HFF-Myc (cell line): ENCODE measurements at regions not wholly inside any gene's neighbourhood (a gene's known extent, or its start where the extent isn't known, plus 50 kb on each side); places are given as distances from the start of the nearest gene placed in this dataset.

ENCODE experiments used
- DNase-seq: peaks from one replicate; pipeline ENCODE4 v3.0.0-alpha.2; 2011; ENCODE audit warnings: low read depth; ENCODE audit errors: extremely low read depth
- H3K4me3 ChIP-seq: replicated peaks from 2 replicates; pipeline ENCODE4 v1.5.1; 2011; ENCODE audit warnings: low read depth, mild to moderate bottlenecking, control low read depth, low read length
- TF ChIP-seq, protein P1 (sequence below): IDR thresholded peaks from 2 replicates; pipeline ENCODE4 v1.5.1; 2012; ENCODE audit warnings: mild to moderate bottlenecking, low read depth, low read length, control low read depth; ENCODE audit errors: missing control alignments

DNA sequence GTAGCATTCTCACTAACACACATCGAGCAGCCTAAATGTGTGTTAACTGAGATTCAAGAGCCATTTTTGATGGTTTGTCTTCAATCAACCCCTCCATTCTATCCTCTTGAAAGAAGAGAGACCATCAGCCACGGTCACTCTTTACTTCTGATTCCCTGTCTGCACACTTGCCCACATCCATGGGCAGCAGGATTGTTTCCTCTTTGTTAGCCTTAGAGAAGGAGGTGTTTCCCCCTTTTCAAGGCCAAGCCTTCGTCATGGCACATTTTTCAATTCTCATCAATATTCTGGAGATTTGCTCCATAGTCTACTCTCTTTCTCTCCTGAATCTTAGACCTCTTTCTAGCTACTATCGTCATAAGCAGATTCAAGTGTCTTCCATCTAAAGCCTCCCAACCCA is 522.4 kb upstream of the NAALADL2 start:
- H3K4me3 ChIP-seq = no peak overlapping the region
- no peak for DNase-seq
- TF ChIP-seq, protein P1, sequence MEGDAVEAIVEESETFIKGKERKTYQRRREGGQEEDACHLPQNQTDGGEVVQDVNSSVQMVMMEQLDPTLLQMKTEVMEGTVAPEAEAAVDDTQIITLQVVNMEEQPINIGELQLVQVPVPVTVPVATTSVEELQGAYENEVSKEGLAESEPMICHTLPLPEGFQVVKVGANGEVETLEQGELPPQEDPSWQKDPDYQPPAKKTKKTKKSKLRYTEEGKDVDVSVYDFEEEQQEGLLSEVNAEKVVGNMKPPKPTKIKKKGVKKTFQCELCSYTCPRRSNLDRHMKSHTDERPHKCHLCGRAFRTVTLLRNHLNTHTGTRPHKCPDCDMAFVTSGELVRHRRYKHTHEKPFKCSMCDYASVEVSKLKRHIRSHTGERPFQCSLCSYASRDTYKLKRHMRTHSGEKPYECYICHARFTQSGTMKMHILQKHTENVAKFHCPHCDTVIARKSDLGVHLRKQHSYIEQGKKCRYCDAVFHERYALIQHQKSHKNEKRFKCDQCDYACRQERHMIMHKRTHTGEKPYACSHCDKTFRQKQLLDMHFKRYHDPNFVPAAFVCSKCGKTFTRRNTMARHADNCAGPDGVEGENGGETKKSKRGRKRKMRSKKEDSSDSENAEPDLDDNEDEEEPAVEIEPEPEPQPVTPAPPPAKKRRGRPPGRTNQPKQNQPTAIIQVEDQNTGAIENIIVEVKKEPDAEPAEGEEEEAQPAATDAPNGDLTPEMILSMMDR = no peak

DNA sequence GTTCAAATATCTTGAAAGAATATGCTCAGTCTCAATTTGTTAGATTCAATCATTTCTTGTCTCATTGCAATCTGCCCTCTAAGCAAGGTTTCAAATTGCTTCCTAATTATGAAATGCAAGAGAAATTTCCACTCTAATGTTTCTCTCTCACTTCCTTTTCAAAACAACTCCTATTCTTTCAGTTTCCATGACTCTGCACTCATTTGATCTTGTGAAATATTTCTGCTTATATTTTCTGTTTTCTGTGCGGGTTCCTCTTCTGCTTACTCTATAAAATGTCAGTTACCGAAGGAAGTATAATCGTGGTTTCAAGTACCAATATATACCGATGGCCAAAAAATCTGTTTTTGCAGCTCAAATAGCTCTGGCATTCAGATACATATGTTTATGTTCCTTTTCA is 521.9 kb upstream of the NAALADL2 start:
- no peak for DNase-seq
- TF ChIP-seq, protein P1 = no peak
- H3K4me3 ChIP-seq = no peak overlapping the region

DNA sequence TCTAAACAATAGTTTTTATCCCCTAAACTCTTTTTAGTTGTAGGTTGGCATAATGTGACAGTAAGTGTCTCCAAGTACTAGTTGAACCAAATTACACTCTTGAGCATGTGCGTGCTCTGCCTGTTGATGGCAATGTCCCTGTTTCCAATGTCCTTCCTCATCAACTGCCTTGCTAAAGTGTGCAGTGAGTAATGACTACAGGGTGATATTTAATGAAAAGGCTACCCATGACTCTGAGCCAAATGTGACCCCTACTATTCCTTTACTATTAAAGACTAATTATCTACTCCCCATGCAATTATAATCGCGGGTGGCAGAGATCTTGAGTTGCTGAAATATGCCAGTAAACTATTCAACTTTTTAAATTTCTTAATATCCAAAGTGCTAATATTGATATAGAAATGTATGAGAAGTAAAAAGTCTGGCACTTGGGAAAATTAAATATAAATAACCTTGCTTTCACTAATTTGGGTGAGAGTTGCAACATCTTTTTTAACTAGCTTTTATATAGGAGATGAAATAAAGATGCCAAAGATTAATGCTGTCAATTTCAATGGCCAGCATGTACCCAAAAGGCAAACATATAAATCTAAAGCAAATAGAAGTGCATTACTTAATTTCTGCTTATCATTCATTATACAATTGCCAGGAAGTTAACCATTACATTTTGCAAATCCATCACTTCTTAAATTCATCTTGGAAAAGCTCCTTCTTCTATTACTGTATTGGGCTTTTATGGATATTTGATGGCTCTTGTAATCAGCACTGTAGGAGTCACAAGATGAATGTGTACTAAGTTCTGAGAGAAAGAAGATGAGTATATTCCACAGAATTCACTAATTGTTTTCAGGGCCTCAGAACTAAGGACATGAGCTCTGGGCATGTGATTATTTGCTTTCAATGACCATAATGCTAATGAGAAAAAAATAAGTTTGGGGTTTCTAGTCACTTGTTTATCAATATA is 518.2 kb upstream of the NAALADL2 start:
- H3K4me3 ChIP-seq = no peak overlapping the region
- TF ChIP-seq, protein P1 = no peak
- no peak for DNase-seq

DNA sequence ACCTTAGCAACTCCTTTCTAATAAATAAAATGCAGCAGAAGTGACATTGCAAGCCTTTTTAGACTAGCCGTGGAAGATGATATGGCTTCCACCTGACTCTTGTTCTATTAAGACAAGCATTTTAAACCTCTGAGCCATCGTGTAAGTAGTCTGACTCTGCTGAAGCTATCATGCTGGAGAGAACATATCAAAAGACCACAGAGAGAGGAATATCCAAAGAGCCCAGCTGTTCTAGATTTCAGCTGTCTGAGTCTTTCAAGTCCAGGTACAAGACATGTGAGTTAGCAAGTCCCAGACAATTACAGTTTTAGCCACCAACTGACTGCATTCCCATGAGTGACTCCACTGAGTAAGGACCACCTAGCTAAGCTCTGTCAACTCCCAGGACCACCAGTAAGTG is 517.0 kb upstream of the NAALADL2 start:
- no peak overlapping the region for H3K4me3 ChIP-seq
- no peak for DNase-seq
- TF ChIP-seq, protein P1 = no peak

DNA sequence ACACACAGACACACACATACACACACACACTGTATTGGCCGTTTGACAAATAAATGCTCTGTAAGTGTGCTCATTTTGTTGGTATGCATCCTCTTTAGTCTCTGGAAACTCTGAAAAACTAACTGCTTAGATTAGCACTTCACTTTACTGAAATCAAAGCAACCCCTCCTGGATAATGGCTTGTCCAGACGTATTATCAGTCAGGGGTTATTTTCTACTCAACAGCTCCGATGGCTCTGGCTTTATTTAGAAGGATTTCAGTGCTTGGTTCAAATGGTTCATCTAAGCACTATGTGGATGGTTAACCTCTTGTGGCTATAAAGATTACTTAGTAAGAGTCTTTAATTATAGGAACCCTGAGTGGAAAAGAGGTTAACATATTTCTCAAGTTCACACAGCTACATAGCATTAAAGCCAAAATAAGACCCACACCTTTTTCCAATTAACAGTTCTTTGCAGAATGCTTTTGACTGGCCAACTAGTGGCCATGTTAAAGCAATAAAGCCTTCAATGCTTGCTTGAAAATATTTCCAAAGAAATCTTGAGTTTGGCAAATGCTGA is 516.1 kb upstream of the NAALADL2 start:
- no peak overlapping the region for H3K4me3 ChIP-seq
- TF ChIP-seq, protein P1 = no peak
- no peak for DNase-seq

DNA sequence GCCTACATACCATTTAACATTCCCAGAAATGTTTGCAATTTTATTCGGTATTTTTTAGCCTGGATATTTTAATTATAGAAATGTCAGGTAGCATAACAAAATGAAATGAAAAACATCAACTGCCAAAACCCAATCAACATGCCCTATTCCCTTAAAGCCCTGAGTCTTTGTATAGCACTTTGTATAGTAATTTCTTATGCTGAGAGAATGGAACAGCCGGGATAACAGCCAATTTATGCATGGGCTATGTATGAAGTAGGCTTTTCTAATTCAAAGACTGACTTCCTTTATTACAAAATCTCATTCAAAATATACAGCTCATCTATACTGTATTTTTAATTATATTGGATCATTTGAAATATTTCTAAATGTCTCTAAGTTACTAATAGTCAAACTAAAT is 513.0 kb upstream of the NAALADL2 start:
- DNase-seq = no peak
- H3K4me3 ChIP-seq = no peak overlapping the region
- TF ChIP-seq, protein P1 = no peak
